GDM1 (cell line): ENCODE measurements at regions not wholly inside any gene's neighbourhood (a gene's known extent, or its start where the extent isn't known, plus 50 kb on each side); places are given as distances from the start of the nearest gene placed in this dataset.

Experiments
- DNase-seq: peaks from one replicate; lab custom pipeline; 2025; lab: John Stamatoyannopoulos, UW

- peak; percentile 34 for DNase-seq
These were observed 51.9 kb upstream of the ALG1L2 start for GRCh38 chr3:130029531-130030289.
